B cell (primary cell): ENCODE measurements at regions not wholly inside any gene's neighbourhood (a gene's known extent, or its start where the extent isn't known, plus 50 kb on each side); places are given as distances from the start of the nearest gene placed in this dataset.

Experiments used
- ATAC-seq: fragments of 200-7000 bp; cut with Tn5 transposase; one replicate; pipeline ENCODE4 v1.10.0; 2021; ENCODE audit warnings: low read depth, mild to moderate bottlenecking, moderate number of reproducible peaks, moderate library complexity
- CTCF ChIA-PET: fragments of 350-600 bp; sonication (Branson Sonifier 250); formaldehyde crosslinking; loops from one replicate; lab custom pipeline; 2021; ENCODE audit warnings: antibody characterized with exemption, inconsistent platforms; lab: Charles Lee
- POLR2A ChIA-PET: fragments of 350-600 bp; sonication (Branson Sonifier 250); formaldehyde crosslinking; loops from one replicate; lab custom pipeline; 2021; ENCODE audit warnings: antibody characterized with exemption; lab: Charles Lee
- DNase-seq: peaks from one replicate; pipeline ENCODE4 v3.0.0; 2013
- H2AFZ ChIP-seq: 2 replicates; pipeline ENCODE4 v1.6.1; 2012; ENCODE audit warnings: mild to moderate bottlenecking, low read depth, low read length; ENCODE audit not compliant: insufficient read depth, poor library complexity, severe bottlenecking
- H3K27ac ChIP-seq, 2 donors: 1 replicate in 1 of 2; 2 replicates in 1 of 2; pipeline ENCODE4 v1.5.1; 2012 to 2013; ENCODE audit warnings: low read length in 2 of 2, mild to moderate bottlenecking in 2 of 2, moderate library complexity in 1 of 2
- H3K27me3 ChIP-seq, 4 experiments: fragments of 200-600 bp in 1 of 4; sonication (generic) in 1 of 4; replicated peaks in 1 of 4; 1 replicate in 2 of 4; 2 replicates in 2 of 4; pipeline versions ENCODE4 v1.6.1 to v1.7.0; 2013 to 2016; ENCODE audit warnings: low read length in 3 of 4, mild to moderate bottlenecking in 2 of 4, mixed read lengths in 1 of 4, moderate library complexity in 1 of 4; ENCODE audit not compliant: insufficient read depth in 4 of 4, control insufficient read depth in 3 of 4; ENCODE audit errors: control extremely low read depth in 1 of 4
- H3K36me3 ChIP-seq, 2 experiments: replicated peaks in 1 of 2; 1 replicate in 1 of 2; 2 replicates in 1 of 2; pipeline versions ENCODE4 v1.6.1 to v1.7.1; 2013; ENCODE audit warnings: low read length in 1 of 2; ENCODE audit not compliant: insufficient read depth in 2 of 2, control insufficient read depth in 1 of 2; ENCODE audit errors: control extremely low read depth in 1 of 2, extremely low read depth in 1 of 2
- H3K4me1 ChIP-seq, 2 donors: fragments of 200-600 bp in 1 of 2; sonication (generic) in 1 of 2; 1 replicate in 1 of 2; 2 replicates in 1 of 2; pipeline versions ENCODE4 v1.5.1 to v1.6.1; 2013 to 2017; ENCODE audit warnings: low read length in 2 of 2; ENCODE audit not compliant: control insufficient read depth in 2 of 2, insufficient read depth in 2 of 2
- H3K4me2 ChIP-seq: replicated peaks from 2 replicates; pipeline ENCODE3; 2012; ENCODE audit warnings: mild to moderate bottlenecking, low read depth, low read length; ENCODE audit not compliant: poor library complexity, severe bottlenecking
- H3K4me3 ChIP-seq, 5 experiments: fragments of 200-600 bp in 1 of 5; sonication (generic) in 1 of 5; 1 replicate in 3 of 5; 2 replicates in 2 of 5; pipeline versions ENCODE4 v1.5.1 to v1.7.0; 2011 to 2016; ENCODE audit warnings: low read length in 4 of 5, mild to moderate bottlenecking in 4 of 5, low read depth in 2 of 5, control low read depth in 1 of 5, moderate library complexity in 1 of 5; ENCODE audit not compliant: insufficient read depth in 1 of 5; ENCODE audit errors: control extremely low read depth in 1 of 5, extremely low read depth in 1 of 5
- H3K79me2 ChIP-seq: fragments of 200-600 bp; sonication (generic); one replicate; pipeline ENCODE4 v1.6.0; 2016; ENCODE audit warnings: low read length; ENCODE audit not compliant: control insufficient read depth, insufficient read depth
- H3K9ac ChIP-seq: fragments of 200-600 bp; sonication (generic); 2 replicates; pipeline ENCODE4 v1.6.1; 2017; ENCODE audit warnings: mild to moderate bottlenecking, low read length, moderate library complexity
- H3K9me3 ChIP-seq, 3 donors: one replicate each; pipeline versions ENCODE4 v1.6.1 to v1.7.1; 2013; ENCODE audit warnings: low read length in 2 of 3; ENCODE audit not compliant: control insufficient read depth in 2 of 3, insufficient read depth in 1 of 3; ENCODE audit errors: control extremely low read depth in 1 of 3
- H4K20me1 ChIP-seq: 2 replicates; pipeline ENCODE4 v1.6.0; 2012; ENCODE audit warnings: mild to moderate bottlenecking, low read length; ENCODE audit not compliant: insufficient read depth, control insufficient read depth, poor library complexity, severe bottlenecking
- H3K27ac Mint-ChIP-seq: one replicate; pipeline ENCODE4 v1.8.0; 2021; ENCODE audit warnings: mixed read lengths
- H3K27me3 Mint-ChIP-seq: one replicate; pipeline ENCODE4 v1.8.0; 2021; ENCODE audit warnings: mixed read lengths
- H3K4me1 Mint-ChIP-seq: one replicate; pipeline ENCODE4 v1.8.0; 2021; ENCODE audit warnings: mixed read lengths
- H3K4me3 Mint-ChIP-seq: one replicate; pipeline ENCODE4 v1.8.0; 2021; ENCODE audit warnings: mixed read lengths
- H3K9me3 Mint-ChIP-seq: one replicate; pipeline ENCODE4 v1.8.0; 2022; ENCODE audit warnings: mixed read lengths; ENCODE audit not compliant: insufficient read depth
- EZH2 ChIP-seq: IDR thresholded peaks from 2 replicates; pipeline ENCODE4 v1.6.1; 2012; ENCODE audit warnings: borderline replicate concordance, low read depth, mild to moderate bottlenecking, moderate library complexity, low read length; ENCODE audit not compliant: insufficient read depth, poor library complexity, severe bottlenecking
- WGBS: methylation state at CpG from one replicate; pipeline ENCODE4 v1.1.5; 2013; ENCODE audit warnings: missing lambda C conversion rate; ENCODE audit not compliant: insufficient coverage; 5-methylcytosine and 5-hydroxymethylcytosine counted together
- intact Hi-C: fragments of 100-400 bp; cut with micrococcal nuclease; formaldehyde crosslinking; loops from one replicate; pipeline ENCODE4 v1.10.0; 2022
- TF ChIP-seq, protein P1 (sequence below): fragments of 200-600 bp; IDR thresholded peaks from one replicate; pipeline ENCODE4 v1.8.0; 2022; ENCODE audit warnings: antibody characterized with exemption, mild to moderate bottlenecking

DNA sequence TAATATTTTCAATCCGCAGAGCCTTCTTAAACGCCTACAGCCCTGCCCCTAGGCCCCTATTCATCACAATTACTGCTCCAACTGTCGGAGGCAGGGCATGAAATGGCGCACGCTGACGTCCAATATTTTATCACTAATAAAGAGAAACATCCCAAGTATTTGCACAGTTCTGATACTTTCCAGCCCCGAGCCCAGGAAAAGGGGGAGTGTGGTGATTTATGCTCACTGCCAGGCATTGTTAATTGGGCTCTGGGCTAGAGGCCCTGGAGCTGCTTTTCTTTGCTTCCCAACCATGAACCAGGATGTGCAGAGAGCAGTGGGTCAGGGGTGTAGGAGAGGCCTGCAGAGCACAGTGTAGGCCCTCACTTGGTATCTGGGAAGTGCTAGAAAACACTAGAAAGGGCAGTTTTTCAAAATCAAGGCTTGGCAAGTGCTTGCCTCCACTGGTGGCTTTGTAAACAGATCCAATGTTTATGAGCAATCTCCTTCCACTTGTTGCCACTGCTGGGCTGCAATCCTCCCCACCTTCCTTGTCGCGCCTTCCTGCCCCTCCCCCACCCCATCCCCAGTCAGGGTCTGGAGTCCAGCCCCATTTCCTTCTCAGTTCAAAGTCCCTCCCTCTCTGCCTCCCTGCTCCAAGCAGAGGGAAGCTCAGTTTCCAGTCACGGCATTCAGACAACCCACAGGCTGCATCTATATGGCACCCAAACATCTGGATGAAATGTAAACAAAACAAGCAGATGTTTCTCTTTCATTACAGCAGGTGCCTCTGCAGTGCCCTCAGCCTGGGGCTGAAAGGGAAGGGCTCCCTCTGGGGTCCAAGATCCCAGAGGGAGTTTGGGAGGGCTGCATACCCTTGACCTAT is 83.9 kb upstream of the PKDCC start:
- H3K4me2 ChIP-seq, result no peak overlapping the region
- H3K9me3 ChIP-seq, result no peaks in the 10 kb centered on the region
- H2AFZ ChIP-seq, result no peak overlapping the region
- peaks cover 0 to 3% (median 0%) of the 10 kb centered on the region in 4 experiments for H3K27me3 ChIP-seq
- H3K79me2 ChIP-seq, result no peaks in the 10 kb centered on the region
- ChIA-PET CTCF (no interaction called here), POLR2A (no interaction called here)
- H4K20me1 ChIP-seq, result no peaks in the 10 kb centered on the region
- H3K4me1 Mint-ChIP-seq, result no peaks in the 10 kb centered on the region
- no peak overlapping the region for H3K4me3 Mint-ChIP-seq
- TF ChIP-seq, protein P1, sequence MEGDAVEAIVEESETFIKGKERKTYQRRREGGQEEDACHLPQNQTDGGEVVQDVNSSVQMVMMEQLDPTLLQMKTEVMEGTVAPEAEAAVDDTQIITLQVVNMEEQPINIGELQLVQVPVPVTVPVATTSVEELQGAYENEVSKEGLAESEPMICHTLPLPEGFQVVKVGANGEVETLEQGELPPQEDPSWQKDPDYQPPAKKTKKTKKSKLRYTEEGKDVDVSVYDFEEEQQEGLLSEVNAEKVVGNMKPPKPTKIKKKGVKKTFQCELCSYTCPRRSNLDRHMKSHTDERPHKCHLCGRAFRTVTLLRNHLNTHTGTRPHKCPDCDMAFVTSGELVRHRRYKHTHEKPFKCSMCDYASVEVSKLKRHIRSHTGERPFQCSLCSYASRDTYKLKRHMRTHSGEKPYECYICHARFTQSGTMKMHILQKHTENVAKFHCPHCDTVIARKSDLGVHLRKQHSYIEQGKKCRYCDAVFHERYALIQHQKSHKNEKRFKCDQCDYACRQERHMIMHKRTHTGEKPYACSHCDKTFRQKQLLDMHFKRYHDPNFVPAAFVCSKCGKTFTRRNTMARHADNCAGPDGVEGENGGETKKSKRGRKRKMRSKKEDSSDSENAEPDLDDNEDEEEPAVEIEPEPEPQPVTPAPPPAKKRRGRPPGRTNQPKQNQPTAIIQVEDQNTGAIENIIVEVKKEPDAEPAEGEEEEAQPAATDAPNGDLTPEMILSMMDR, result no peak
- no peak for TF ChIP-seq EZH2
- no peaks in the 10 kb centered on the region for H3K36me3 ChIP-seq
- no peak for DNase-seq
- H3K27ac Mint-ChIP-seq, result no peak overlapping the region
- no peak for ATAC-seq
- no peak overlapping the region for H3K9ac ChIP-seq
- peaks cover 20% of the 10 kb centered on the region for H3K27me3 Mint-ChIP-seq
- no peaks in the 10 kb centered on the region for H3K9me3 Mint-ChIP-seq
- H3K4me1 ChIP-seq, result no peaks in the 10 kb centered on the region
- intact Hi-C loops, result no loop called here
- no peak overlapping the region for H3K27ac ChIP-seq
- no peak overlapping the region for H3K4me3 ChIP-seq
- 85% methylated on average over 4 of the region's 10 CpGs for WGBS

DNA sequence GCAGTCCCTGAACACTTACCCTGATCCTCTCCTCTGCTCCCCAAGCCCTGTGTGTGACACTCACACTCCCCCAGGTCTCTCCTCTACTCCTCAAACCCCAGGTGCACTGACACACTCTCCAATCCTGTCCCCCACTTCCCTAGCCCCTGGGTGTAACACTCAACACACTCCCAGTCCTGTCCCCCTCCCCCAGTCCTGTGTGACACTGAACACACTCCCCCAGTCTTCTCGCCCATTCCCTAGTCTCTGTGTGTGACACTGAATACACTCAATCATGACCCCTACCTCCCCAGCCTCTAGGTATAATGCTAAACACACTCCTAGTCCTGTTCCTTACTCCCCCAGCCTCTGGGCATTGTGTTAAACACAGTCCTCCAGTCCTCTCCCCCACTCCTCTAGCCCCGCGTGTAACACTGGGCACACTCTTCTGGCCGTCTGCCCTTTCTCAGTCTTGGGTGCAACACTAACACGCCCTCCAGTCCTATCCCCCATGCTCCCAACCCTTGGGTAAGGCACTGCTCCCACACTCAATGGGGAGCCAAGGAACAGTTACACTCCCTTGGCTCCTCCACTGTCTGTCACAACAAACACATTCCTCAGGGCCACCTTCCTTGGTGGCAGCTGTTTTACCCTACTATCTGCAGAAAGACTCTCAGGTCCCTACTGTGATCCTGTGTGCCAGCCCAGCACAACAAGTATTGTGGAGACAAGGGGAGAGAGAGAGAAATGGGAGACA is 82.5 kb upstream of the PKDCC start:
- 95% methylated on average over 5 of the region's 5 CpGs for WGBS
- Histone ChIP-seq H3K36me3 (no peaks in the 10 kb centered on the region), H3K9ac (no peak overlapping the region), H3K4me1 (no peaks in the 10 kb centered on the region), H3K79me2 (no peaks in the 10 kb centered on the region), H4K20me1 (no peaks in the 10 kb centered on the region), H3K27me3 (peaks cover 0 to 3% (median 0%) of the 10 kb centered on the region in 4 experiments), H3K4me2 (no peak overlapping the region), H2AFZ (no peak overlapping the region), H3K4me3 (no peak overlapping the region), H3K27ac (no peak overlapping the region), H3K9me3 (no peaks in the 10 kb centered on the region)
- intact Hi-C loops, result no loop called here
- H3K9me3 Mint-ChIP-seq, result no peaks in the 10 kb centered on the region
- H3K4me3 Mint-ChIP-seq, result no peak overlapping the region
- no peak for TF ChIP-seq EZH2
- TF ChIP-seq, protein P1, result no peak
- no peak for DNase-seq
- ATAC-seq, result no peak
- H3K27me3 Mint-ChIP-seq, result peaks cover 22% of the 10 kb centered on the region
- H3K27ac Mint-ChIP-seq, result no peak overlapping the region
- POLR2A ChIA-PET, result no interaction called here
- CTCF ChIA-PET, result no interaction called here
- no peaks in the 10 kb centered on the region for H3K4me1 Mint-ChIP-seq
